NCI-H146 treated with DMSO at 0.1 percent for 48 hours (cell line): ENCODE measurements at regions not wholly inside any gene's neighbourhood (a gene's known extent, or its start where the extent isn't known, plus 50 kb on each side); places are given as distances from the start of the nearest gene placed in this dataset.
"Not testable (repeated sequence)": the region's sequence is repeated elsewhere in the genome, so short reads cannot be mapped to it uniquely, and the experiment has no call there.

Experiments used
- DNase-seq: peaks from one replicate; lab custom pipeline; 2025; ENCODE audit not compliant: unreplicated experiment; lab: John Stamatoyannopoulos, UW

- no peak for DNase-seq
Observed at GRCh38 chr1:219039017-219039681, 134.5 kb upstream of the LYPLAL1 start.

GRCh38 chr1:219039682-219040154, 134.0 kb upstream of the LYPLAL1 start:
- DNase-seq: no peak

GRCh38 chr1:219040291-219040690, 133.4 kb upstream of the LYPLAL1 start:
- DNase-seq: no peak

GRCh38 chr1:219041141-219041540, 132.5 kb upstream of the LYPLAL1 start:
- DNase-seq: no peak

GRCh38 chr1:219041818-219042217, 131.9 kb upstream of the LYPLAL1 start:
- no peak for DNase-seq

- no peak for DNase-seq
Observed at GRCh38 chr1:219042769-219043168, 130.9 kb upstream of the LYPLAL1 start.

GRCh38 chr1:219045246-219045645, 128.4 kb upstream of the LYPLAL1 start:
- no peak for DNase-seq

- no peak for DNase-seq
Observed at GRCh38 chr1:219049501-219049900, 124.2 kb upstream of the LYPLAL1 start.

- no peak for DNase-seq
Observed at GRCh38 chr1:219050086-219050821, 123.4 kb upstream of the LYPLAL1 start.

- DNase-seq: no peak
Observed at GRCh38 chr1:219050822-219051125, 122.9 kb upstream of the LYPLAL1 start.

GRCh38 chr1:219051547-219051946, 122.1 kb upstream of the LYPLAL1 start:
- no peak for DNase-seq

GRCh38 chr1:219058891-219059820, 114.5 kb upstream of the LYPLAL1 start:
- DNase-seq: no peak

GRCh38 chr1:219060798-219061197, 112.9 kb upstream of the LYPLAL1 start:
- DNase-seq: no peak

- no peak for DNase-seq
Observed at GRCh38 chr1:219062161-219062560, 111.5 kb upstream of the LYPLAL1 start.

GRCh38 chr1:219066098-219066497, 107.6 kb upstream of the LYPLAL1 start:
- no peak for DNase-seq

- no peak for DNase-seq
Observed at GRCh38 chr1:219066631-219067349, 106.9 kb upstream of the LYPLAL1 start.

GRCh38 chr1:219067350-219067712, 106.3 kb upstream of the LYPLAL1 start:
- no peak for DNase-seq

GRCh38 chr1:219070395-219070794, 103.3 kb upstream of the LYPLAL1 start:
- not testable (repeated sequence) for DNase-seq

- no peak for DNase-seq
Observed at GRCh38 chr1:219071209-219071608, 102.5 kb upstream of the LYPLAL1 start.

GRCh38 chr1:219072329-219072728, 101.3 kb upstream of the LYPLAL1 start:
- DNase-seq: no peak

GRCh38 chr1:219074084-219074728, 99.5 kb upstream of the LYPLAL1 start:
- no peak for DNase-seq
